ENCODE measurements at regions not wholly inside any gene's neighbourhood (a gene's known extent, or its start where the extent isn't known, plus 50 kb on each side); places are given as distances from the start of the nearest gene placed in this dataset.

DNA sequence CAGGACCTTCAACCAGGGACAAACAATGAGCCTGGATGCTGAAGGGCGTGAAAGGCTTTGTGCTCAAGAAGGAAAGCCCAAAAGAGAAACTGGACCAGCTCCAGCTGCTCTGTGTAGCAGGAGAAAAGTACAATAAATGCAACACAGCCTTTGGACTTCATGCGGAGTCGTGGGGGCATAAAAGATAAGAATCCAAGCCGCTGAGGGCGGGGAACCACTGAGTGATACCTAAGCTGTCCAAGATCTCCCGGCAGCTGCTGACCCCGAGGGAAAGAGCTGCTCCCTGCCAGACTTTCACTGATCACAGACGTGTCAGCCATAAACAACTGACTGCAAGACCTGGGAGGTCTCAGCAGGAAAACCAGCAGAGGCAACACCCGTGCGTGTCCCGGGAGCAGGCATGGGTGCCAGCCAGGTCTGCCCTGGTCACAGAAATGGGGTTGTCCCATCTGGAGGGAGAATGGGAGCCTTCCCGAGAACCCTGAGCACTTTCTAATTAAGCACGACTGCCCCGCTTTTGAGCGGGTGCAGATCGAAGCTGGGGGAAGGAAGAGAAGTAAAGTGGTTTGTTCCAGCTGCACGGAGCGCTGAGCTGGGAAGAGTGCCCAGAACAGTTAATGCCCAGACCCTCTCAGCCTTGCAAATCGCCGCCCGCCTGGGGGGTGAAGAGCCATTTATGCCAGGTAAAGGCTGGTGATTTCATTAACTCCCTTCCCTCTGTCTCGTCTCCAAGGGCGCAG lies 68.3 kb upstream of the TARDBP start:
- TF ChIP-seq MAX (IDR thresholded peaks at IDR 0.05): no peak
- TF ChIP-seq YY1 (IDR thresholded peaks at IDR 0.05; ENCODE audit: low read depth): no peak
- no peak for TF ChIP-seq EP300 (IDR thresholded peaks at IDR 0.05; ENCODE audit: borderline replicate concordance)
- TF ChIP-seq TEAD4 (IDR thresholded peaks at IDR 0.05): no peak
- TF ChIP-seq FOXM1 (IDR thresholded peaks at IDR 0.05; ENCODE audit: borderline replicate concordance, low read depth): no peak
- peak; percentile 4; the same call in 1 of the 2 replicates for TF ChIP-seq TCF12 (IDR thresholded peaks at IDR 0.05; ENCODE audit: low read depth)
- TF ChIP-seq ZBTB7A (IDR thresholded peaks at IDR 0.05; ENCODE audit: low read depth): no peak

- no peak for TF ChIP-seq YY1 (IDR thresholded peaks at IDR 0.05; ENCODE audit: low read depth)
- TF ChIP-seq TAF1 (IDR thresholded peaks at IDR 0.05; ENCODE audit: low read depth): no peak
Observed at GRCh38 chr1:10945991-10946509, 66.4 kb upstream of the TARDBP start.

DNA sequence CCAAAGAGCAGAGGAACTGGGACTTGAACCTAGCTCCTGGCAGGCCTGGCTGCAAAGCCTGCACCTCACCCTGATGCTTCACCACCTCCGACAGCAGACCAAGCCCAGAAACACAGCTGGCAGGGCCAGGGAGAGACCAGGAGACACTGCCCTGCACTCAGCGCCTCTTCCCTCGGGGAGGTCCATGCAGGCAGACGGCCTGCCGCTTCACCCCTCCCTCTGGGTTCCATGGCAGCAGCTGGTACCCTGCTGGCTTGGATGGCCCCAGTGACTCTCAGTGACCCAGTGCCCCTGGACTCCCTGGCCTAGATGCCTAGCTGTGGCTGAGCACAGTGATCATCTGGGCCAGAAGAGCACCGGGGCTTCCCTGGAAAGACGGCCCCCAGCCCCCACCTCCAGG lies 65.3 kb upstream of the TARDBP start:
- no peak for TF ChIP-seq FOXM1 (IDR thresholded peaks at IDR 0.05; ENCODE audit: borderline replicate concordance, low read depth)
- TF ChIP-seq MAX (IDR thresholded peaks at IDR 0.05): no peak
- TF ChIP-seq EP300 (IDR thresholded peaks at IDR 0.05; ENCODE audit: borderline replicate concordance): no peak
- no peak for TF ChIP-seq TCF12 (IDR thresholded peaks at IDR 0.05; ENCODE audit: low read depth)
- no peak for TF ChIP-seq TEAD4 (IDR thresholded peaks at IDR 0.05)
- TF ChIP-seq RAD21 (IDR thresholded peaks at IDR 0.05; ENCODE audit: low read depth): no peak
- TF ChIP-seq NFIC (IDR thresholded peaks at IDR 0.05): no peak
- no peak for TF ChIP-seq USF1 (IDR thresholded peaks at IDR 0.05)
- no peak for TF ChIP-seq YY1 (IDR thresholded peaks at IDR 0.05; ENCODE audit: low read depth)
- no peak for TF ChIP-seq EGR1 (IDR thresholded peaks at IDR 0.05)
- TF ChIP-seq CEBPB (IDR thresholded peaks at IDR 0.05): no peak
- no peak for TF ChIP-seq ZBTB7A (IDR thresholded peaks at IDR 0.05; ENCODE audit: low read depth)
- TF ChIP-seq TAF1 (IDR thresholded peaks at IDR 0.05; ENCODE audit: low read depth): no peak
- TF ChIP-seq CREB1 (IDR thresholded peaks at IDR 0.05; ENCODE audit: low read depth): no peak

GRCh38 chr1:10947691-10948462 lies 64.6 kb upstream of the TARDBP start:
- TF ChIP-seq MAX (IDR thresholded peaks at IDR 0.05) (no peak), RAD21 (IDR thresholded peaks at IDR 0.05; ENCODE audit: low read depth) (no peak), TAF1 (IDR thresholded peaks at IDR 0.05; ENCODE audit: low read depth) (no peak), TEAD4 (IDR thresholded peaks at IDR 0.05) (no peak), FOXM1 (IDR thresholded peaks at IDR 0.05; ENCODE audit: borderline replicate concordance, low read depth) (no peak), EGR1 (IDR thresholded peaks at IDR 0.05) (no peak), YY1 (IDR thresholded peaks at IDR 0.05; ENCODE audit: low read depth) (no peak), CREB1 (IDR thresholded peaks at IDR 0.05; ENCODE audit: low read depth) (no peak), TCF12 (IDR thresholded peaks at IDR 0.05; ENCODE audit: low read depth) (no peak), ZBTB7A (IDR thresholded peaks at IDR 0.05; ENCODE audit: low read depth) (no peak), CEBPB (IDR thresholded peaks at IDR 0.05) (no peak)
- TF ChIP-seq, protein P1, sequence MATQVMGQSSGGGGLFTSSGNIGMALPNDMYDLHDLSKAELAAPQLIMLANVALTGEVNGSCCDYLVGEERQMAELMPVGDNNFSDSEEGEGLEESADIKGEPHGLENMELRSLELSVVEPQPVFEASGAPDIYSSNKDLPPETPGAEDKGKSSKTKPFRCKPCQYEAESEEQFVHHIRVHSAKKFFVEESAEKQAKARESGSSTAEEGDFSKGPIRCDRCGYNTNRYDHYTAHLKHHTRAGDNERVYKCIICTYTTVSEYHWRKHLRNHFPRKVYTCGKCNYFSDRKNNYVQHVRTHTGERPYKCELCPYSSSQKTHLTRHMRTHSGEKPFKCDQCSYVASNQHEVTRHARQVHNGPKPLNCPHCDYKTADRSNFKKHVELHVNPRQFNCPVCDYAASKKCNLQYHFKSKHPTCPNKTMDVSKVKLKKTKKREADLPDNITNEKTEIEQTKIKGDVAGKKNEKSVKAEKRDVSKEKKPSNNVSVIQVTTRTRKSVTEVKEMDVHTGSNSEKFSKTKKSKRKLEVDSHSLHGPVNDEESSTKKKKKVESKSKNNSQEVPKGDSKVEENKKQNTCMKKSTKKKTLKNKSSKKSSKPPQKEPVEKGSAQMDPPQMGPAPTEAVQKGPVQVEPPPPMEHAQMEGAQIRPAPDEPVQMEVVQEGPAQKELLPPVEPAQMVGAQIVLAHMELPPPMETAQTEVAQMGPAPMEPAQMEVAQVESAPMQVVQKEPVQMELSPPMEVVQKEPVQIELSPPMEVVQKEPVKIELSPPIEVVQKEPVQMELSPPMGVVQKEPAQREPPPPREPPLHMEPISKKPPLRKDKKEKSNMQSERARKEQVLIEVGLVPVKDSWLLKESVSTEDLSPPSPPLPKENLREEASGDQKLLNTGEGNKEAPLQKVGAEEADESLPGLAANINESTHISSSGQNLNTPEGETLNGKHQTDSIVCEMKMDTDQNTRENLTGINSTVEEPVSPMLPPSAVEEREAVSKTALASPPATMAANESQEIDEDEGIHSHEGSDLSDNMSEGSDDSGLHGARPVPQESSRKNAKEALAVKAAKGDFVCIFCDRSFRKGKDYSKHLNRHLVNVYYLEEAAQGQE (IDR thresholded peaks at IDR 0.05; ENCODE audit: low read depth): no peak

DNA sequence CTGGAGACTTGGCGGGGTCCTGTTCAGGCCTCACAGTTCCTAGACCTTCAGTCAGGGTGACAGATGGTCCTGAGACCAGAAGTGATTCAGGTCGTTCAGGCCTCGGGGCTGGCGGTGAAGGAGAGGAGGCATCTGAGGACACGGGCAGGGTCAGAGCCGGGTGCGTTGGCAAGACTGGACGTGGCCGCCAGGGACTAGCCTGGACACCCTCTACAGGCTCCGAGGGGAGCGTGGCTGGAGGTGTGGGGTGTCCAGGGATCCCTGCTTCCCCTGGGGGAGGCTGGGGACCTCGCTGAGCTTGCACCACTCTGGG lies 64.0 kb upstream of the TARDBP start:
- TF ChIP-seq MAX (IDR thresholded peaks at IDR 0.05) (no peak), USF1 (IDR thresholded peaks at IDR 0.05) (no peak), TAF1 (IDR thresholded peaks at IDR 0.05; ENCODE audit: low read depth) (no peak), EGR1 (IDR thresholded peaks at IDR 0.05) (no peak), CEBPB (IDR thresholded peaks at IDR 0.05) (no peak), YY1 (IDR thresholded peaks at IDR 0.05; ENCODE audit: low read depth) (no peak), NFIC (IDR thresholded peaks at IDR 0.05) (no peak), RAD21 (IDR thresholded peaks at IDR 0.05; ENCODE audit: low read depth) (no peak), ZBTB7A (IDR thresholded peaks at IDR 0.05; ENCODE audit: low read depth) (no peak), TCF12 (IDR thresholded peaks at IDR 0.05; ENCODE audit: low read depth) (no peak), FOXM1 (IDR thresholded peaks at IDR 0.05; ENCODE audit: borderline replicate concordance, low read depth) (no peak), TEAD4 (IDR thresholded peaks at IDR 0.05) (no peak), EP300 (IDR thresholded peaks at IDR 0.05; ENCODE audit: borderline replicate concordance) (no peak)

All from Ishikawa (cell line).